ENCODE measurements at regions not wholly inside any gene's neighbourhood (a gene's known extent, or its start where the extent isn't known, plus 50 kb on each side); places are given as distances from the start of the nearest gene placed in this dataset.

- TF ChIP-seq CTCF (IDR thresholded peaks at IDR 0.05; ENCODE audit: extremely low read depth in 1 of 2, insufficient read depth in 1 of 2, low read depth in 1 of 2, low read length in 2 of 2): no peak
- TF ChIP-seq POLR2A (IDR thresholded peaks at IDR 0.05; ENCODE audit: low read depth, low read length): no peak
- TF ChIP-seq MAX (IDR thresholded peaks at IDR 0.05; ENCODE audit: insufficient read depth, insufficient read length): no peak
- no peak for TF ChIP-seq POLR2AphosphoS5 (IDR thresholded peaks at IDR 0.05; ENCODE audit: insufficient read depth, low read depth, low read length)
- TF ChIP-seq MYC (IDR thresholded peaks at IDR 0.05; ENCODE audit: low read depth, low read length): no peak
- TF ChIP-seq EZH2 (IDR thresholded peaks at IDR 0.05; ENCODE audit: borderline replicate concordance, low read depth, low read length, severe bottlenecking): no peak
These were observed 82.4 kb downstream of the HDGFL1 start for GRCh38 chr6:22651731-22652130.
